ENCODE measurements at regions not wholly inside any gene's neighbourhood (a gene's known extent, or its start where the extent isn't known, plus 50 kb on each side); places are given as distances from the start of the nearest gene placed in this dataset.

GRCh38 chr6:164023535-164023934 is 609.0 kb downstream of the QKI start:
- TF ChIP-seq CTCF (IDR thresholded peaks at IDR 0.05 in 4 of 5, conservative IDR thresholded peaks at IDR 0.05 in 1 of 5) (no peak), POLR2A (IDR thresholded peaks at IDR 0.05) (no peak)

All from gastrocnemius medialis (tissue), 4 donors.